ENCODE measurements at regions not wholly inside any gene's neighbourhood (a gene's known extent, or its start where the extent isn't known, plus 50 kb on each side); places are given as distances from the start of the nearest gene placed in this dataset.

DNA sequence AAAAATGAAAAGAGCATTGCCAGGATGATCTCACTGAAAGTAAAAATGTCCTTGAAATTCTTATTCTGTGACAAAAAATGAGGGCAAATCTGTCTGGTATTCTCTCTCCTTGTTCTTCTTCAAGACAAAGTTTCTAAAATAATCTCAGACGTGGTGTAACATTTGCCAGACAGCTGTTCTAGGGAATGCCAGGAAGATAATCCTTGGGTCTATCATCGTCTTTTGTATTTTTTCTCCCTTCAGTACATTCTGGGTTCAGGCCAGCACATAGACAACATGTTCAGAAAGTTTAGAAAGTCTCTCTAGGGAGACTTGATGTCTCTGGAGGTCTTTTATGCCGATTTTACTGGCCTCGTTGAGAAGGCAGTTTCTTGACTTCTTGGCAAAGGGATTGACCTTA, 121.2 kb upstream of the HES1 start:
- TF ChIP-seq, protein P1, sequence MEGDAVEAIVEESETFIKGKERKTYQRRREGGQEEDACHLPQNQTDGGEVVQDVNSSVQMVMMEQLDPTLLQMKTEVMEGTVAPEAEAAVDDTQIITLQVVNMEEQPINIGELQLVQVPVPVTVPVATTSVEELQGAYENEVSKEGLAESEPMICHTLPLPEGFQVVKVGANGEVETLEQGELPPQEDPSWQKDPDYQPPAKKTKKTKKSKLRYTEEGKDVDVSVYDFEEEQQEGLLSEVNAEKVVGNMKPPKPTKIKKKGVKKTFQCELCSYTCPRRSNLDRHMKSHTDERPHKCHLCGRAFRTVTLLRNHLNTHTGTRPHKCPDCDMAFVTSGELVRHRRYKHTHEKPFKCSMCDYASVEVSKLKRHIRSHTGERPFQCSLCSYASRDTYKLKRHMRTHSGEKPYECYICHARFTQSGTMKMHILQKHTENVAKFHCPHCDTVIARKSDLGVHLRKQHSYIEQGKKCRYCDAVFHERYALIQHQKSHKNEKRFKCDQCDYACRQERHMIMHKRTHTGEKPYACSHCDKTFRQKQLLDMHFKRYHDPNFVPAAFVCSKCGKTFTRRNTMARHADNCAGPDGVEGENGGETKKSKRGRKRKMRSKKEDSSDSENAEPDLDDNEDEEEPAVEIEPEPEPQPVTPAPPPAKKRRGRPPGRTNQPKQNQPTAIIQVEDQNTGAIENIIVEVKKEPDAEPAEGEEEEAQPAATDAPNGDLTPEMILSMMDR (conservative IDR thresholded peaks at IDR 0.05), result no peak
- Histone ChIP-seq H3K27ac (ENCODE audit: insufficient read length, low read depth, low read length) (no peak overlapping the region), H3K79me2 (ENCODE audit: insufficient read depth, low read length) (no peaks in the 10 kb centered on the region), H3K4ac (ENCODE audit: low read depth, low read length) (no peak overlapping the region), H2BK20ac (ENCODE audit: low read depth, low read length, poor library complexity, severe bottlenecking) (no peak overlapping the region), H4K20me1 (ENCODE audit: control insufficient read depth, insufficient read depth, insufficient read length) (no peaks in the 10 kb centered on the region), H4K5ac (ENCODE audit: insufficient read length, low read depth, low read length) (no peak overlapping the region), H3K23me2 (ENCODE audit: insufficient read length, low read depth, low read length, poor library complexity, severe bottlenecking) (no peaks in the 10 kb centered on the region), H4K91ac (ENCODE audit: insufficient read length, low read depth, low read length) (no peak overlapping the region), H2BK5ac (ENCODE audit: insufficient read length, low read length) (no peak overlapping the region), H3K9ac (ENCODE audit: extremely low read depth, insufficient read length, low read length) (no peak overlapping the region), H2BK120ac (ENCODE audit: low read depth, low read length, poor library complexity, severe bottlenecking) (no peak overlapping the region), H4K8ac (replicated peaks; ENCODE audit: insufficient read length, low read depth, low read length) (no peak overlapping the region), H2BK15ac (ENCODE audit: low read depth, low read length) (no peak overlapping the region), H3K18ac (ENCODE audit: insufficient read length, low read depth, low read length) (no peak overlapping the region), H3K56ac (ENCODE audit: insufficient read length, low read depth, low read length) (no peak overlapping the region), H3K23ac (ENCODE audit: insufficient read length, low read depth, low read length) (no peak overlapping the region), H2AK5ac (ENCODE audit: insufficient read length, low read length) (no peak overlapping the region), H3K79me1 (ENCODE audit: insufficient read depth, low read depth, low read length, poor library complexity, severe bottlenecking) (no peaks in the 10 kb centered on the region), H2AFZ (ENCODE audit: low read length) (no peak overlapping the region), H3K4me1 (ENCODE audit: insufficient read depth, low read length) (no peaks in the 10 kb centered on the region; the same call in 1 of the 2 replicates), H2BK12ac (ENCODE audit: insufficient read length, low read depth, low read length) (no peak overlapping the region), H3T11ph (ENCODE audit: low read length) (no peak overlapping the region), H3K14ac (ENCODE audit: insufficient read depth, low read length) (no peak overlapping the region), H3K9me3 (ENCODE audit: control insufficient read depth, low read depth, low read length) (no peaks in the 10 kb centered on the region), H3K4me2 (ENCODE audit: insufficient read depth, insufficient read length, low read length) (no peak overlapping the region), H3K27me3 (ENCODE audit: insufficient read depth, low read length) (no peaks in the 10 kb centered on the region)
- no peaks in the 10 kb centered on the region for H3K36me3 Mint-ChIP-seq (ENCODE audit: insufficient read depth in 1 of 3, low read depth in 3 of 3)
- no peak for DNase-seq
- H3K4me3 Mint-ChIP-seq, result no peak overlapping the region
- peaks cover 8% of the 10 kb centered on the region for H3K27me3 Mint-ChIP-seq (ENCODE audit: low read depth)
- WGBS (ENCODE audit: extremely low coverage, insufficient read length, low lambda C conversion rate), result no CpG with 5 or more reads among the region's 4 CpGs
- H3K4me1 Mint-ChIP-seq, result peaks cover 12 to 17% of the 10 kb centered on the region in 2 experiments
- H3K27ac Mint-ChIP-seq, result no peak overlapping the region
- H3K9me3 Mint-ChIP-seq, result no peaks in the 10 kb centered on the region

Data from H9 (cell line).